ENCODE measurements at regions not wholly inside any gene's neighbourhood (a gene's known extent, or its start where the extent isn't known, plus 50 kb on each side); places are given as distances from the start of the nearest gene placed in this dataset.

DNA sequence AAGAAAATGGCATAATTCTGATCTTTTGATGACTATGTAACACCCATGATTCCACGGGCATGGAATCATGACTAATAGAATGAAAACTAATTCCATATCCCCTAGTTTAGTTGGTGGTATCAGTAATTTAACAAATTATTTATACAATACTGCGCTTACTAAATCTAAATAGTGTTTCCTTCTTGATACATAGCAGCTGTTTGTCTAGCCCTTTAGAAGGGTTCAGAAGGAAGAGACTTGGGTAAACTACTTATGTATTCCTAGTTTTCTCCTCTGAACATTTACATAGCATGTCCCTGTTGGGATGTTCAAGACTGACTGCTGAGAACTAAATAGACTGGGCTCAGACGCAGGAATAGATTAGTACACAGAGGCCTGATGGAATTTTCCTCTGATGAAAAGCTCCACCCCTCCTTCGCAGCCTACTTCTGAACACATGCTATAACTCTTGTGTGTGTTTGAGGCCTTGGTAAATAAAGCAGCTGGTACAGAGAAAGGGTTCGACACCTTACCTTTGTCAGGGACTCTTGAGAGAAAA is 330.6 kb upstream of the LMCD1 start:
- TF ChIP-seq, protein P1, sequence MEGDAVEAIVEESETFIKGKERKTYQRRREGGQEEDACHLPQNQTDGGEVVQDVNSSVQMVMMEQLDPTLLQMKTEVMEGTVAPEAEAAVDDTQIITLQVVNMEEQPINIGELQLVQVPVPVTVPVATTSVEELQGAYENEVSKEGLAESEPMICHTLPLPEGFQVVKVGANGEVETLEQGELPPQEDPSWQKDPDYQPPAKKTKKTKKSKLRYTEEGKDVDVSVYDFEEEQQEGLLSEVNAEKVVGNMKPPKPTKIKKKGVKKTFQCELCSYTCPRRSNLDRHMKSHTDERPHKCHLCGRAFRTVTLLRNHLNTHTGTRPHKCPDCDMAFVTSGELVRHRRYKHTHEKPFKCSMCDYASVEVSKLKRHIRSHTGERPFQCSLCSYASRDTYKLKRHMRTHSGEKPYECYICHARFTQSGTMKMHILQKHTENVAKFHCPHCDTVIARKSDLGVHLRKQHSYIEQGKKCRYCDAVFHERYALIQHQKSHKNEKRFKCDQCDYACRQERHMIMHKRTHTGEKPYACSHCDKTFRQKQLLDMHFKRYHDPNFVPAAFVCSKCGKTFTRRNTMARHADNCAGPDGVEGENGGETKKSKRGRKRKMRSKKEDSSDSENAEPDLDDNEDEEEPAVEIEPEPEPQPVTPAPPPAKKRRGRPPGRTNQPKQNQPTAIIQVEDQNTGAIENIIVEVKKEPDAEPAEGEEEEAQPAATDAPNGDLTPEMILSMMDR (conservative IDR thresholded peaks at IDR 0.05; ENCODE audit: low read depth, low read length), result no peak
- TF ChIP-seq POLR2A (IDR thresholded peaks at IDR 0.05; ENCODE audit: low read depth, low read length), result no peak
- TF ChIP-seq, protein P2, sequence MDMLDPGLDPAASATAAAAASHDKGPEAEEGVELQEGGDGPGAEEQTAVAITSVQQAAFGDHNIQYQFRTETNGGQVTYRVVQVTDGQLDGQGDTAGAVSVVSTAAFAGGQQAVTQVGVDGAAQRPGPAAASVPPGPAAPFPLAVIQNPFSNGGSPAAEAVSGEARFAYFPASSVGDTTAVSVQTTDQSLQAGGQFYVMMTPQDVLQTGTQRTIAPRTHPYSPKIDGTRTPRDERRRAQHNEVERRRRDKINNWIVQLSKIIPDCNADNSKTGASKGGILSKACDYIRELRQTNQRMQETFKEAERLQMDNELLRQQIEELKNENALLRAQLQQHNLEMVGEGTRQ (IDR thresholded peaks at IDR 0.05; ENCODE audit: low read depth, low read length), result no peak
- TF ChIP-seq CHD1 (IDR thresholded peaks at IDR 0.05; ENCODE audit: low read depth, low read length), result no peak
- TF ChIP-seq MXI1 (IDR thresholded peaks at IDR 0.05; ENCODE audit: borderline replicate concordance, low read depth, low read length), result no peak

Measured in IMR-90 (cell line).